HEK293 (cell line): ENCODE measurements at regions not wholly inside any gene's neighbourhood (a gene's known extent, or its start where the extent isn't known, plus 50 kb on each side); places are given as distances from the start of the nearest gene placed in this dataset.

Source experiments
- CTCF ChIA-PET: fragments of 350-600 bp; formaldehyde crosslinking; extraction: SDS; loops from one replicate; lab custom pipeline; 2021; ENCODE audit warnings: antibody characterized with exemption; lab: Yijun Ruan, JAX
- POLR2A ChIA-PET: fragments of 300-600 bp; formaldehyde crosslinking; extraction: SDS; loops from one replicate; lab custom pipeline; 2020; ENCODE audit warnings: antibody characterized with exemption, inconsistent platforms; lab: Yijun Ruan, JAX
- H3K27ac ChIP-seq: fragments of 200-500 bp; sonication (Bioruptor generic); 2 replicates; pipeline ENCODE4 v1.5.1; 2014; ENCODE audit warnings: low read depth, low read length, control low read depth, inconsistent platforms; ENCODE audit errors: extremely low read depth
- H3K36me3 ChIP-seq, 2 experiments: fragments of 200-500 bp in 1 of 2; sonication (Bioruptor generic) in 1 of 2; 1 replicate in 1 of 2; 2 replicates in 1 of 2; pipeline ENCODE4 v1.5.1; 2014 to 2017; ENCODE audit warnings: inconsistent platforms in 2 of 2, low read length in 2 of 2; ENCODE audit not compliant: control insufficient read depth in 2 of 2, insufficient read depth in 1 of 2
- H3K4me1 ChIP-seq: fragments of 200-500 bp; sonication (Bioruptor generic); 2 replicates; pipeline ENCODE4 v1.5.1; 2014; ENCODE audit warnings: mild to moderate bottlenecking, low read length, inconsistent platforms; ENCODE audit not compliant: control insufficient read depth, insufficient read depth
- H3K4me3 ChIP-seq: 2 replicates; pipeline ENCODE4 v1.5.1; 2011; ENCODE audit warnings: low read depth, mild to moderate bottlenecking, control low read depth, low read length, moderate library complexity
- H3K9me3 ChIP-seq: fragments of 200-500 bp; sonication (Bioruptor generic); 2 replicates; pipeline ENCODE4 v1.5.1; 2014; ENCODE audit warnings: low read depth, low read length, inconsistent platforms; ENCODE audit not compliant: control insufficient read depth, insufficient read depth
- BCL11A ChIP-seq: fragments of 450-650 bp; formaldehyde crosslinking; IDR thresholded peaks from 2 replicates; pipeline ENCODE4 v1.5.1; 2016; ENCODE audit warnings: low read depth, missing biosample characterization, missing genetic modification characterization
- KLF16 ChIP-seq: fragments of 450-650 bp; formaldehyde crosslinking; IDR thresholded peaks from 2 replicates; pipeline ENCODE4 v1.5.1; 2017; ENCODE audit warnings: missing biosample characterization, missing genetic modification characterization
- PRDM1 ChIP-seq: fragments of 450-650 bp; formaldehyde crosslinking; IDR thresholded peaks from 2 replicates; pipeline ENCODE4; 2016; ENCODE audit warnings: missing biosample characterization, missing genetic modification characterization
- SCRT2 ChIP-seq: fragments of 450-650 bp; formaldehyde crosslinking; IDR thresholded peaks from 2 replicates; pipeline ENCODE4 v1.5.1; 2016; ENCODE audit warnings: missing biosample characterization, missing genetic modification characterization
- TCF7L2 ChIP-seq: IDR thresholded peaks from 2 replicates; pipeline ENCODE4 v1.6.1; 2011; ENCODE audit warnings: low read depth, mild to moderate bottlenecking, inconsistent platforms, low read length, moderate library complexity, borderline replicate concordance
- TRIM28 ChIP-seq: IDR thresholded peaks from 2 replicates; pipeline ENCODE4 v1.6.1; 2011; ENCODE audit warnings: low read length, control low read depth, borderline replicate concordance
- ZBTB48 ChIP-seq: fragments of 450-650 bp; formaldehyde crosslinking; IDR thresholded peaks from 2 replicates; pipeline ENCODE4 v1.5.1; 2016; ENCODE audit warnings: missing biosample characterization, missing genetic modification characterization
- ZFHX2 ChIP-seq: fragments of 450-650 bp; formaldehyde crosslinking; conservative IDR thresholded peaks from 2 replicates; pipeline ENCODE4 v1.5.1; 2016; ENCODE audit warnings: missing biosample characterization, missing genetic modification characterization
- ZFP41 ChIP-seq: fragments of 450-650 bp; formaldehyde crosslinking; IDR thresholded peaks from 2 replicates; pipeline ENCODE4 v1.5.1; 2016; ENCODE audit warnings: missing biosample characterization, missing genetic modification characterization, borderline replicate concordance
- ZFP69B ChIP-seq: fragments of 450-650 bp; formaldehyde crosslinking; IDR thresholded peaks from 2 replicates; pipeline ENCODE4 v1.5.1; 2016; ENCODE audit warnings: missing biosample characterization, missing genetic modification characterization
- ZNF132 ChIP-seq: fragments of 450-650 bp; formaldehyde crosslinking; IDR thresholded peaks from 2 replicates; pipeline ENCODE4 v1.5.1; 2017; ENCODE audit warnings: missing biosample characterization, missing genetic modification characterization, borderline replicate concordance
- ZNF169 ChIP-seq: fragments of 450-650 bp; formaldehyde crosslinking; IDR thresholded peaks from 2 replicates; pipeline ENCODE4 v1.5.1; 2016; ENCODE audit warnings: missing biosample characterization, missing genetic modification characterization
- ZNF274 ChIP-seq, 2 experiments: fragments of 200-500 bp in 1 of 2; fragments of 450-650 bp in 1 of 2; sonication (Bioruptor generic) in 1 of 2; formaldehyde crosslinking in 1 of 2; IDR thresholded peaks; 2 replicates each; pipeline versions ENCODE4 v1.5.1 to v1.6.1; 2014 to 2016; ENCODE audit warnings: borderline replicate concordance in 1 of 2, inconsistent platforms in 1 of 2, low read length in 1 of 2, missing biosample characterization in 1 of 2, missing genetic modification characterization in 1 of 2
- ZNF302 ChIP-seq: fragments of 450-650 bp; formaldehyde crosslinking; IDR thresholded peaks from 2 replicates; pipeline ENCODE4 v1.5.1; 2016; ENCODE audit warnings: missing biosample characterization, missing genetic modification characterization, low read depth
- ZNF366 ChIP-seq: fragments of 450-650 bp; formaldehyde crosslinking; conservative IDR thresholded peaks from 2 replicates; pipeline ENCODE4 v1.5.1; 2016; ENCODE audit warnings: missing biosample characterization, missing genetic modification characterization
- ZNF398 ChIP-seq: fragments of 450-650 bp; formaldehyde crosslinking; IDR thresholded peaks from 2 replicates; pipeline ENCODE4 v1.5.1; 2017; ENCODE audit warnings: missing biosample characterization, missing genetic modification characterization
- ZNF426 ChIP-seq: fragments of 450-650 bp; formaldehyde crosslinking; IDR thresholded peaks from 2 replicates; pipeline ENCODE4 v1.5.1; 2017; ENCODE audit warnings: missing biosample characterization, missing genetic modification characterization, mild to moderate bottlenecking, inconsistent platforms, moderate library complexity
- ZNF514 ChIP-seq: fragments of 450-650 bp; formaldehyde crosslinking; IDR thresholded peaks from 2 replicates; pipeline ENCODE4 v1.5.1; 2016; ENCODE audit warnings: missing biosample characterization, missing genetic modification characterization
- ZNF530 ChIP-seq: fragments of 450-650 bp; formaldehyde crosslinking; IDR thresholded peaks from 2 replicates; pipeline ENCODE4 v1.5.1; 2016; ENCODE audit warnings: low read depth, missing biosample characterization, missing genetic modification characterization
- ZNF658 ChIP-seq: fragments of 450-650 bp; formaldehyde crosslinking; IDR thresholded peaks from 2 replicates; pipeline ENCODE4; 2016; ENCODE audit warnings: missing biosample characterization, missing genetic modification characterization
- ZNF76 ChIP-seq: fragments of 450-650 bp; formaldehyde crosslinking; IDR thresholded peaks from 2 replicates; pipeline ENCODE4; 2016; ENCODE audit warnings: low read depth, missing biosample characterization, missing genetic modification characterization, borderline replicate concordance
- ZNF830 ChIP-seq: fragments of 450-650 bp; IDR thresholded peaks from 2 replicates; pipeline ENCODE4 v1.5.0; 2018; ENCODE audit warnings: missing biosample characterization, missing genetic modification characterization, low read depth, mild to moderate bottlenecking, moderate library complexity
- TF ChIP-seq, protein P1 (sequence below): fragments of 450-650 bp; formaldehyde crosslinking; IDR thresholded peaks from 2 replicates; pipeline ENCODE4 v1.5.1; 2016; ENCODE audit warnings: missing biosample characterization, missing genetic modification characterization

DNA sequence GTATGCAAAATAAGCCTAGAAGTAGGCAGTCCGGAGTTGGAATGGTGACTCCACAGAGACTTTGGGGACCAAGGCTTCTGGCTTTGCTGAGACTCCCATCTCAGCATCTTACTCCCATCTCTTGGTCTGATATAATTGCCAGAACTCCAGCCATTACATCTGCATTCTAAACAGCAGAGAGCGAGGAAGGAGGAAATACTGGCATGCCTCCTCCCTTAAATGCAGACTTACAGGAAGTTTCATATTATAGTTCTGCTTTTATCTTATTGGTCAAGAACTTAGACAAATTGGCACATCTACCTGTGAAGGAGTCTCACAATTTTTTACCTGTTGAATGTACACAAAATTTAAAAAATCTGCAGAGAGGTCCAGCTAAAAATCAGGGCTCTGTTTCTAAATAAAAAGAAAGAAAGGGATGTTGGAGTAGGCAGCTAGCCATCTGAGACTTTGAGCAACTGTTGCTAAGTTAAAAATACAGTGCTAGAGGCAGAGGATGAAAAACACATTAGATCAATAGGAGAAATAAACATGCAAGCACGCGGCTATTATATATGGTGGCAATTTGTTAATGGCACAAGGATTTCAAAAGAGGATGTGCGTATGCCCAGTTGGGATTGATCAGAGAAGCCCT lies 209.9 kb upstream of the HMGA2 start:
- Histone ChIP-seq H3K4me3 (no peak overlapping the region), H3K36me3 (no peaks in the 10 kb centered on the region), H3K9me3 (no peaks in the 10 kb centered on the region), H3K27ac (no peak overlapping the region)
- TF ChIP-seq ZNF132 (tag by site-specific recombination) (no peak), ZNF76 (tag by site-specific recombination) (no peak), ZBTB48 (tag by site-specific recombination) (no peak), ZFHX2 (tag by site-specific recombination) (no peak), SCRT2 (tag by site-specific recombination) (peak; percentile 64)
- TF ChIP-seq, all 188 proteins: peak for 1
- no peaks in the 10 kb centered on the region for H3K4me1 ChIP-seq
- CTCF ChIA-PET: no interaction called here
- POLR2A ChIA-PET: no interaction called here

GRCh38 chr12:65615118-65615517 lies 209.2 kb upstream of the HMGA2 start:
- Histone ChIP-seq H3K36me3 (no peaks in the 10 kb centered on the region), H3K27ac (no peak overlapping the region)
- CTCF ChIA-PET: no interaction called here
- TF ChIP-seq TCF7L2: no peak
- no peak for TF ChIP-seq ZNF830 (tag by site-specific recombination)
- TF ChIP-seq ZNF169 (tag by site-specific recombination): no peak
- no peak for TF ChIP-seq ZFP41
- TF ChIP-seq ZNF514 (tag by site-specific recombination): no peak
- TF ChIP-seq, all 188 proteins: peak for 0
- Histone ChIP-seq H3K4me3 (no peak overlapping the region), H3K9me3 (no peaks in the 10 kb centered on the region), H3K4me1 (no peaks in the 10 kb centered on the region)
- POLR2A ChIA-PET: no interaction called here

DNA sequence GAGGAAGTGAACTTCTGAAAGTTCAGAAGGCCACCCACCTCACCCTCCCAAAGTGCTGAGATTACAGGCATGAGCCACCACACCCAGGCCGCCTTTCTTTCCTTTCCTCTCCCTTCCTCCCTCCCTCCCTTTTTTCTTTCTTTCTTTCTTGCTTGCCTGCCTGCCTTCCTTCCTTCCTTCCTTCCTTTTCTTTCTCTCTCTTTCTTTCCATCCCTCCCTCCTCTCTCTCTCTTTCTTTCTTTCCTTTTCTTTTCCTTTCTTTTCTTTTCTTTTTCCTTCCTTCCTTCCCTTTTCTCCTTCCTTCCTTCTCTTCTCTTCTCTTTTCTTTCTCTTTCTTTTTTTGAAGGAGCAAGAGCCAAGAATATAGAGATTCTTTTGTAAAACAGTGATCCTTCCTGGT lies 208.3 kb upstream of the HMGA2 start:
- CTCF ChIA-PET: no interaction called here
- POLR2A ChIA-PET: no interaction called here
- H3K27ac ChIP-seq: no peak overlapping the region
- TF ChIP-seq PRDM1 (tag by site-specific recombination) (peak; percentile 76), ZNF366 (peak; percentile 95), ZFP69B (no peak)
- no peaks in the 10 kb centered on the region for H3K9me3 ChIP-seq
- H3K4me3 ChIP-seq: no peak overlapping the region
- H3K4me1 ChIP-seq: no peaks in the 10 kb centered on the region
- no peaks in the 10 kb centered on the region for H3K36me3 ChIP-seq

DNA sequence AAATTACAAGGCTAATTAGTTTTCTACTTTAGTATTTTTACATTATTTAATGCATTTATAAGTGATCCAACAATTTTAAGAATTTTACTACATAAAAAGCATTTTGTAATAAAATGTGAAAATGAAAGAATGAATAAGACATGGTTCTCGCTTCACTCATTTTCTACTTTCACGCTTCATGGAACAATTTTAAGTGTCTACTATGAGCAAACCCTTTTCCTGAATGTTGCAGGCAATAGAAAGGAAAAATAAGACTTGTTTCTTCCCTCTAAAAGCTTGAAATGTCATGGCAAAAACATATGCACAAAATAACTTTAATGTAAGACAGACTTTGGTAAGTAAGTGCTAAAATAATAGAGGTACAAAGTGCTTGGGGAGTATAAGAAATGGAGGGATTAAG lies 205.7 kb upstream of the HMGA2 start:
- POLR2A ChIA-PET: interaction anchor here (0.9 kb wide), 1 partner anchor 10 kb away, joined by 3 read pairs; no protein-coding TSS in a partner anchor
- TF ChIP-seq KLF16 (tag by site-specific recombination) (no peak), ZNF658 (tag by site-specific recombination) (no peak), ZNF530 (no peak), ZNF302 (tag by site-specific recombination) (no peak), ZNF426 (tag by site-specific recombination) (no peak), ZNF274 (IDR thresholded peaks at IDR 0.05; ENCODE audit: low read length) (no peak), ZNF274 (tag by site-specific recombination; IDR thresholded peaks at IDR 0.05; ENCODE audit: borderline replicate concordance) (no peak), BCL11A (no peak), TRIM28 (no peak), ZNF398 (no peak)
- TF ChIP-seq, protein P1, sequence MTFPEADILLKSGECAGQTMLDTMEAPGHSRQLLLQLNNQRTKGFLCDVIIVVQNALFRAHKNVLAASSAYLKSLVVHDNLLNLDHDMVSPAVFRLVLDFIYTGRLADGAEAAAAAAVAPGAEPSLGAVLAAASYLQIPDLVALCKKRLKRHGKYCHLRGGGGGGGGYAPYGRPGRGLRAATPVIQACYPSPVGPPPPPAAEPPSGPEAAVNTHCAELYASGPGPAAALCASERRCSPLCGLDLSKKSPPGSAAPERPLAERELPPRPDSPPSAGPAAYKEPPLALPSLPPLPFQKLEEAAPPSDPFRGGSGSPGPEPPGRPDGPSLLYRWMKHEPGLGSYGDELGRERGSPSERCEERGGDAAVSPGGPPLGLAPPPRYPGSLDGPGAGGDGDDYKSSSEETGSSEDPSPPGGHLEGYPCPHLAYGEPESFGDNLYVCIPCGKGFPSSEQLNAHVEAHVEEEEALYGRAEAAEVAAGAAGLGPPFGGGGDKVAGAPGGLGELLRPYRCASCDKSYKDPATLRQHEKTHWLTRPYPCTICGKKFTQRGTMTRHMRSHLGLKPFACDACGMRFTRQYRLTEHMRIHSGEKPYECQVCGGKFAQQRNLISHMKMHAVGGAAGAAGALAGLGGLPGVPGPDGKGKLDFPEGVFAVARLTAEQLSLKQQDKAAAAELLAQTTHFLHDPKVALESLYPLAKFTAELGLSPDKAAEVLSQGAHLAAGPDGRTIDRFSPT (tag by site-specific recombination): no peak

More for the DNA sequence above, 205.7 kb upstream of the HMGA2 start:
- CTCF ChIA-PET: interaction anchor here (1.2 kb wide), 1 partner anchor 16 kb away, joined by 3 read pairs; no protein-coding TSS in a partner anchor
- Histone ChIP-seq H3K4me3 (no peak overlapping the region), H3K27ac (no peak overlapping the region), H3K9me3 (no peaks in the 10 kb centered on the region), H3K36me3 (no peaks in the 10 kb centered on the region), H3K4me1 (no peaks in the 10 kb centered on the region)
